ENCODE measurements at regions not wholly inside any gene's neighbourhood (a gene's known extent, or its start where the extent isn't known, plus 50 kb on each side); places are given as distances from the start of the nearest gene placed in this dataset.

DNA sequence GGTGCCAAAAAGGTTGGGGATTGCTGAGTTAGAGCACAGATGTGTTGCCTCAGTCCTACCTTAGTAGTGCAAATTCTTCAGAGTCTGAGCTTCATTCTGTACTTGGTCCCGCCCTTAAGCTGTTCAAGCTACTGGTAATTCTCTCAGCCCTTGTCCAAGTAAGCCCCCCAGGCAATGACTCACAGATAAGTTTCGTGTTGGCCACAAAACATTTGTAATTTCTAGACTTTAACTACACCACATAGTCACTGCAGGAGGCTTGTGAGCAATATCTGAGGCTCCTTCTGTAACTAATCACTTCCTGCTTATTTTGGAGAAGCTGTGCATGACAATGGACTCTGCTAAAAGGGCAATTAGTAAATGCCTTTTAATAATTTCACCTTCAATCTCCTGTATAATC, 1420.5 kb downstream of the PCDH7 start:
- H3K4me3 ChIP-seq (ENCODE audit: low read depth, low read length): no peak overlapping the region
- TF ChIP-seq, protein P1, sequence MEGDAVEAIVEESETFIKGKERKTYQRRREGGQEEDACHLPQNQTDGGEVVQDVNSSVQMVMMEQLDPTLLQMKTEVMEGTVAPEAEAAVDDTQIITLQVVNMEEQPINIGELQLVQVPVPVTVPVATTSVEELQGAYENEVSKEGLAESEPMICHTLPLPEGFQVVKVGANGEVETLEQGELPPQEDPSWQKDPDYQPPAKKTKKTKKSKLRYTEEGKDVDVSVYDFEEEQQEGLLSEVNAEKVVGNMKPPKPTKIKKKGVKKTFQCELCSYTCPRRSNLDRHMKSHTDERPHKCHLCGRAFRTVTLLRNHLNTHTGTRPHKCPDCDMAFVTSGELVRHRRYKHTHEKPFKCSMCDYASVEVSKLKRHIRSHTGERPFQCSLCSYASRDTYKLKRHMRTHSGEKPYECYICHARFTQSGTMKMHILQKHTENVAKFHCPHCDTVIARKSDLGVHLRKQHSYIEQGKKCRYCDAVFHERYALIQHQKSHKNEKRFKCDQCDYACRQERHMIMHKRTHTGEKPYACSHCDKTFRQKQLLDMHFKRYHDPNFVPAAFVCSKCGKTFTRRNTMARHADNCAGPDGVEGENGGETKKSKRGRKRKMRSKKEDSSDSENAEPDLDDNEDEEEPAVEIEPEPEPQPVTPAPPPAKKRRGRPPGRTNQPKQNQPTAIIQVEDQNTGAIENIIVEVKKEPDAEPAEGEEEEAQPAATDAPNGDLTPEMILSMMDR (IDR thresholded peaks at IDR 0.05; ENCODE audit: borderline replicate concordance, insufficient read depth, low read depth, low read length): no peak

GRCh38 chr4:32142075-32142474, 1421.9 kb downstream of the PCDH7 start:
- TF ChIP-seq, protein P1 (IDR thresholded peaks at IDR 0.05; ENCODE audit: borderline replicate concordance, insufficient read depth, low read depth, low read length): no peak
- no peak overlapping the region for H3K4me3 ChIP-seq (ENCODE audit: low read depth, low read length)

GRCh38 chr4:32145987-32146386, 1425.8 kb downstream of the PCDH7 start:
- H3K4me3 ChIP-seq (ENCODE audit: low read depth, low read length): no peak overlapping the region
- TF ChIP-seq, protein P1 (IDR thresholded peaks at IDR 0.05; ENCODE audit: borderline replicate concordance, insufficient read depth, low read depth, low read length): no peak

GRCh38 chr4:32147446-32148085, 1427.4 kb downstream of the PCDH7 start:
- TF ChIP-seq, protein P1 (IDR thresholded peaks at IDR 0.05; ENCODE audit: borderline replicate concordance, insufficient read depth, low read depth, low read length): no peak
- H3K4me3 ChIP-seq (ENCODE audit: low read depth, low read length): no peak overlapping the region

GRCh38 chr4:32148111-32148666, 1428.0 kb downstream of the PCDH7 start:
- no peak overlapping the region for H3K4me3 ChIP-seq (ENCODE audit: low read depth, low read length)
- TF ChIP-seq, protein P1 (IDR thresholded peaks at IDR 0.05; ENCODE audit: borderline replicate concordance, insufficient read depth, low read depth, low read length): no peak

DNA sequence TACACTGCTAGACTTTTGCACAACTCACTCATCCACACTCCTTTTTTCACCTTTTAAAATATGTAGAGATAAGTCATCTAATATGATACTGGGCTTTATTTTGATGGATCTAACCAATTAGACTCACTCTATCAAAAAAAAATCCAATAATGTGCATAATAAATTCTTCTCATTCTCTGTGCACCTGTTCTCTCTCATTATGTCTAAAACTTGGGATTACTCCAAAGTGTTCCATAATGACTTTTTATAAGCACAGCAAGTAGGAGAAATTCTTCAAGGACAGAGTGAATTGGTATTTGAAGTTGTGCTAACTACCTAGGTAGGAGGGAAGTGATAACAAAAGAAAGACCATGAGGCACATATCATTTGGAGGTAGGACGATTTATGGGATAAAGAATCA, 1438.8 kb downstream of the PCDH7 start:
- TF ChIP-seq, protein P1 (IDR thresholded peaks at IDR 0.05; ENCODE audit: borderline replicate concordance, insufficient read depth, low read depth, low read length): no peak
- H3K4me3 ChIP-seq (ENCODE audit: low read depth, low read length): no peak overlapping the region

GRCh38 chr4:32161392-32161791, 1441.2 kb downstream of the PCDH7 start:
- TF ChIP-seq, protein P1 (IDR thresholded peaks at IDR 0.05; ENCODE audit: borderline replicate concordance, insufficient read depth, low read depth, low read length): no peak
- H3K4me3 ChIP-seq (ENCODE audit: low read depth, low read length): no peak overlapping the region

Measured in GM12875 (cell line).